ENCODE measurements at regions not wholly inside any gene's neighbourhood (a gene's known extent, or its start where the extent isn't known, plus 50 kb on each side); places are given as distances from the start of the nearest gene placed in this dataset.

DNA sequence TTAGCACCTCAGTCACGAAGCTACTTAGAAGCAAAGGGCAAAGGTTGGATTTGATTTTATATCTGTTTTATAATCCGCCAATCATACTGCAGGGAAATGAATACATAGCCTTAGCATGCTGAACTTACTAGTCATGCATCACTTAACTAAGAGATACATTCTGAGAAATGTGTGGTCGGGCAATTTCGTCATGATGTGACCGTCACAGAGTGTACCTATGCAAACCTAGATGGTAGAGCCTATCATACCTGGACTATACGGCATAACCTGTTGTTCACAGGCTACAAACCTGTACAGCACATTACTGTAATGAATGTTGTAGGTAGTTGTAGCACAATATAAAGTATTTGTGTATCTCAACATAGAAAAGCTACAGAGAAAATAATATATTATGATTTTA is 345.2 kb upstream of the RGS17 start:
- TF ChIP-seq, protein P1, sequence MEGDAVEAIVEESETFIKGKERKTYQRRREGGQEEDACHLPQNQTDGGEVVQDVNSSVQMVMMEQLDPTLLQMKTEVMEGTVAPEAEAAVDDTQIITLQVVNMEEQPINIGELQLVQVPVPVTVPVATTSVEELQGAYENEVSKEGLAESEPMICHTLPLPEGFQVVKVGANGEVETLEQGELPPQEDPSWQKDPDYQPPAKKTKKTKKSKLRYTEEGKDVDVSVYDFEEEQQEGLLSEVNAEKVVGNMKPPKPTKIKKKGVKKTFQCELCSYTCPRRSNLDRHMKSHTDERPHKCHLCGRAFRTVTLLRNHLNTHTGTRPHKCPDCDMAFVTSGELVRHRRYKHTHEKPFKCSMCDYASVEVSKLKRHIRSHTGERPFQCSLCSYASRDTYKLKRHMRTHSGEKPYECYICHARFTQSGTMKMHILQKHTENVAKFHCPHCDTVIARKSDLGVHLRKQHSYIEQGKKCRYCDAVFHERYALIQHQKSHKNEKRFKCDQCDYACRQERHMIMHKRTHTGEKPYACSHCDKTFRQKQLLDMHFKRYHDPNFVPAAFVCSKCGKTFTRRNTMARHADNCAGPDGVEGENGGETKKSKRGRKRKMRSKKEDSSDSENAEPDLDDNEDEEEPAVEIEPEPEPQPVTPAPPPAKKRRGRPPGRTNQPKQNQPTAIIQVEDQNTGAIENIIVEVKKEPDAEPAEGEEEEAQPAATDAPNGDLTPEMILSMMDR (IDR thresholded peaks at IDR 0.05), result no peak
- TF ChIP-seq POLR2A (IDR thresholded peaks at IDR 0.05), result no peak
- TF ChIP-seq POLR2AphosphoS5 (IDR thresholded peaks at IDR 0.05), result no peak

Measured in prostate gland (tissue), 2 donors.